ENCODE measurements at regions not wholly inside any gene's neighbourhood (a gene's known extent, or its start where the extent isn't known, plus 50 kb on each side); places are given as distances from the start of the nearest gene placed in this dataset.

- DNase-seq: no peak
Observed at GRCh38 chr13:73934215-73934641, 200.0 kb downstream of the KLF12 start.

- DNase-seq: no peak
Observed at GRCh38 chr13:73933795-73934194, 200.4 kb downstream of the KLF12 start.

- DNase-seq: no peak
Observed at GRCh38 chr13:73932091-73932490, 202.1 kb downstream of the KLF12 start.

- DNase-seq: no peak
Observed at GRCh38 chr13:73929287-73929932, 204.8 kb downstream of the KLF12 start.

GRCh38 chr13:73924607-73925006 is 209.6 kb downstream of the KLF12 start:
- DNase-seq: no peak

GRCh38 chr13:73922493-73923393 is 211.5 kb downstream of the KLF12 start:
- no peak for DNase-seq

GRCh38 chr13:73918691-73919090 is 215.5 kb downstream of the KLF12 start:
- no peak for DNase-seq

- no peak for DNase-seq
Observed at GRCh38 chr13:73913751-73914518, 220.3 kb downstream of the KLF12 start.

- DNase-seq: no peak
Observed at GRCh38 chr13:73913079-73913740, 221.0 kb downstream of the KLF12 start.

GRCh38 chr13:73911361-73911760 is 222.8 kb downstream of the KLF12 start:
- no peak for DNase-seq

GRCh38 chr13:73910733-73911132 is 223.5 kb downstream of the KLF12 start:
- DNase-seq: no peak

GRCh38 chr13:73908809-73909208 is 225.4 kb downstream of the KLF12 start:
- no peak for DNase-seq

- DNase-seq: no peak
Observed at GRCh38 chr13:73904625-73905024, 229.6 kb downstream of the KLF12 start.

GRCh38 chr13:73903561-73903960 is 230.6 kb downstream of the KLF12 start:
- no peak for DNase-seq

- no peak for DNase-seq
Observed at GRCh38 chr13:73902847-73903246, 231.4 kb downstream of the KLF12 start.

- no peak for DNase-seq
Observed at GRCh38 chr13:73902296-73902695, 231.9 kb downstream of the KLF12 start.

GRCh38 chr13:73901324-73902068 is 232.7 kb downstream of the KLF12 start:
- no peak for DNase-seq

- DNase-seq: no peak
Observed at GRCh38 chr13:73900591-73900990, 233.6 kb downstream of the KLF12 start.

- no peak for DNase-seq
Observed at GRCh38 chr13:73898899-73899298, 235.3 kb downstream of the KLF12 start.

GRCh38 chr13:73898276-73898675 is 235.9 kb downstream of the KLF12 start:
- no peak for DNase-seq

GRCh38 chr13:73894995-73895571 is 239.1 kb downstream of the KLF12 start:
- no peak for DNase-seq

GRCh38 chr13:73893833-73894232 is 240.4 kb downstream of the KLF12 start:
- DNase-seq: no peak
